ENCODE measurements at regions not wholly inside any gene's neighbourhood (a gene's known extent, or its start where the extent isn't known, plus 50 kb on each side); places are given as distances from the start of the nearest gene placed in this dataset.

DNA sequence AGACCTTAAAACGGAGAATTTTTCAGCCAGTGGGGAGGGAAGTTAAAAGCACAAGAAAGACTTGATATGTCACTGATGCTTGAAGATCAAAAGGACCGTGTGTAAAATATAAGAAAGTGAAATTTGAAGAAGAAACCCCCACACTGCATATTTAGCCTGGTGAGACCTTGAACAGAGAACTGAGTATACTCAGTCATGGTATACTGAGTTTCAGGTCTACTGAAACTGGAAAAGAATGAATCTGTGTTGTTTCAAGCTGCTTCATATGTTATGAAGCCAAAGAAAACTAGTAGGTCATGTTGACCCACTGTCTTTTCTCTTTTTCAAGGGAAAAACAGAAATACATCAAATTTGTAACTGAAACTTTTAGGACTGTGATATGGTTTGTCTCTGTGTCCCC is 443.8 kb upstream of the GJE1 start:
- TF ChIP-seq, protein P1, sequence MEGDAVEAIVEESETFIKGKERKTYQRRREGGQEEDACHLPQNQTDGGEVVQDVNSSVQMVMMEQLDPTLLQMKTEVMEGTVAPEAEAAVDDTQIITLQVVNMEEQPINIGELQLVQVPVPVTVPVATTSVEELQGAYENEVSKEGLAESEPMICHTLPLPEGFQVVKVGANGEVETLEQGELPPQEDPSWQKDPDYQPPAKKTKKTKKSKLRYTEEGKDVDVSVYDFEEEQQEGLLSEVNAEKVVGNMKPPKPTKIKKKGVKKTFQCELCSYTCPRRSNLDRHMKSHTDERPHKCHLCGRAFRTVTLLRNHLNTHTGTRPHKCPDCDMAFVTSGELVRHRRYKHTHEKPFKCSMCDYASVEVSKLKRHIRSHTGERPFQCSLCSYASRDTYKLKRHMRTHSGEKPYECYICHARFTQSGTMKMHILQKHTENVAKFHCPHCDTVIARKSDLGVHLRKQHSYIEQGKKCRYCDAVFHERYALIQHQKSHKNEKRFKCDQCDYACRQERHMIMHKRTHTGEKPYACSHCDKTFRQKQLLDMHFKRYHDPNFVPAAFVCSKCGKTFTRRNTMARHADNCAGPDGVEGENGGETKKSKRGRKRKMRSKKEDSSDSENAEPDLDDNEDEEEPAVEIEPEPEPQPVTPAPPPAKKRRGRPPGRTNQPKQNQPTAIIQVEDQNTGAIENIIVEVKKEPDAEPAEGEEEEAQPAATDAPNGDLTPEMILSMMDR (conservative IDR thresholded peaks at IDR 0.05 in 1 of 2, IDR thresholded peaks at IDR 0.05 in 1 of 2; ENCODE audit: extremely low read depth in 1 of 2, insufficient read depth in 1 of 2, low read depth in 1 of 2, low read length in 2 of 2) = no peak
- TF ChIP-seq EZH2 (IDR thresholded peaks at IDR 0.05; ENCODE audit: borderline replicate concordance, low read length) = no peak

Measured in mammary epithelial cell (primary cell).